NB4 (cell line): ENCODE measurements at regions not wholly inside any gene's neighbourhood (a gene's known extent, or its start where the extent isn't known, plus 50 kb on each side); places are given as distances from the start of the nearest gene placed in this dataset.
A peak's percentile ranks its signal among the peaks of the same experiment; 100 is the strongest.

Experiments used
- DNase-seq: peaks from one replicate; pipeline ENCODE4 v3.0.0; 2010; ENCODE audit warnings: low read depth
- H3K4me3 ChIP-seq: one replicate; pipeline ENCODE4 v1.5.1; 2011; ENCODE audit warnings: mild to moderate bottlenecking, low read depth, low read length, moderate library complexity
- CTCF ChIP-seq: IDR thresholded peaks from one replicate; pipeline ENCODE4 v1.5.1; 2012; ENCODE audit warnings: low read depth, low read length
- MAX ChIP-seq: IDR thresholded peaks from 2 replicates; pipeline ENCODE4 v1.6.1; 2011; ENCODE audit warnings: low read depth, low read length
- MYC ChIP-seq: IDR thresholded peaks from 2 replicates; pipeline ENCODE4 v1.6.1; 2011; ENCODE audit warnings: low read depth, low read length
- POLR2A ChIP-seq: IDR thresholded peaks from 2 replicates; pipeline ENCODE4 v1.6.1; 2011; ENCODE audit warnings: mild to moderate bottlenecking; ENCODE audit not compliant: insufficient read length; ENCODE audit errors: extremely low read depth

GRCh38 chr4:10172278-10172921 lies 55.8 kb upstream of the WDR1 start:
- TF ChIP-seq MAX (no peak), CTCF (no peak), POLR2A (no peak), MYC (no peak)
- no peak overlapping the region for H3K4me3 ChIP-seq
- no peak for DNase-seq

GRCh38 chr4:10171055-10171454 lies 54.5 kb upstream of the WDR1 start:
- TF ChIP-seq MAX (no peak), CTCF (no peak), POLR2A (no peak), MYC (no peak)
- DNase-seq: peak; percentile 20
- H3K4me3 ChIP-seq: no peak overlapping the region

GRCh38 chr4:10169839-10170387 lies 53.3 kb upstream of the WDR1 start:
- no peak overlapping the region for H3K4me3 ChIP-seq
- no peak for DNase-seq
- TF ChIP-seq CTCF (no peak), MAX (no peak), POLR2A (no peak), MYC (no peak)

GRCh38 chr4:10168151-10168550 lies 51.6 kb upstream of the WDR1 start:
- TF ChIP-seq MYC (no peak), MAX (no peak), POLR2A (no peak), CTCF (no peak)
- DNase-seq: no peak
- H3K4me3 ChIP-seq: no peak overlapping the region

- H3K4me3 ChIP-seq: no peak overlapping the region
- TF ChIP-seq MYC: no peak
- TF ChIP-seq POLR2A: no peak
- TF ChIP-seq MAX: no peak
- no peak for TF ChIP-seq CTCF
- no peak for DNase-seq
These were observed 50.6 kb upstream of the WDR1 start for GRCh38 chr4:10167201-10167600.
